HG03175 (cell line): ENCODE measurements at regions not wholly inside any gene's neighbourhood (a gene's known extent, or its start where the extent isn't known, plus 50 kb on each side); places are given as distances from the start of the nearest gene placed in this dataset.
"Not testable (repeated sequence)": the region's sequence is repeated elsewhere in the genome, so short reads cannot be mapped to it uniquely, and the experiment has no call there.

Experiments
- ATAC-seq: cut with Tn5 transposase; IDR thresholded peaks from one replicate; pipeline ENCODE4 v1.9.1; 2021; ENCODE audit warnings: mild to moderate bottlenecking, moderate library complexity; ENCODE audit not compliant: unreplicated experiment

GRCh38 chr5:121064241-121064640 lies 600.1 kb downstream of the PRR16 start:
- not testable (repeated sequence) for ATAC-seq

GRCh38 chr5:121086671-121087070 lies 622.6 kb downstream of the PRR16 start:
- ATAC-seq = no peak

DNA sequence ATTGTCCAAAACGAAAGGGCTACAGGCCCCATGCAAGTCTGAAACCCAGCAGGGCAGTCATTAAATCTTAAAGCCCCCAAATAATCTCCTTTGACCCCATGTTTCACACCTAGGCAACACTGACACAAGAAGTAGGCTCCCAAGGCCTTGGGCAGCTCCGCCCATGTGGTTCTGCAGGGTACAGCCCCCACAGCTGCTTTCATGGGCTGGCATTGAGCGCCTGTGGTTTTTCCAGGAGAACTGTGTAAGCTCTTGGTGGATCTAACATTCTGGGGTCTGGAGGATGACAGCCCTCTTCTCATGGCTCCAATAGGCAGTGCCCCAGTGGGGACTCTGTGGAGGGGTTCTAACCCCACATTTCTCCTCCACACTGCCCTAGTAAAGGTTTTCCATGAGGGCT lies 623.5 kb downstream of the PRR16 start:
- no peak for ATAC-seq

- ATAC-seq = no peak
These were observed 624.2 kb downstream of the PRR16 start for GRCh38 chr5:121088341-121088740.

DNA sequence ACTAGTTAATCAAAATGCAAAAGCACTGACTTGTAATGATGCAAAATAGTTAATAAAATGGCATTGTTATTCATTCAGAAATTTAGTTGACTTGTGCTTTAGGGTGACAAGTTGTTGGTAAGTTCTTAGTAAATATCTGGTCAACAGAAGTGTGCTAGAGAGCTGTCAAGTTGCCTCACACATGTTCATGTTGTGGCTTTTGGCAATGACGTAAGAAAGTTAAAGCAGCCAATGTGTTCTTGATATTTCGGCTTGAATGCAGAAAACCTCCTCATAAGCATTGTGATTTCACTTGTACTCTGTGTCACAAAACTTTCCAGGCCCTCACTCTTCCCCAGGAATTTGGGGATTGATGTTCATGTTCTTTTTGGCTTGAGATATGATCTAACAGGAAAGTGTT lies 626.7 kb downstream of the PRR16 start:
- no peak for ATAC-seq

DNA sequence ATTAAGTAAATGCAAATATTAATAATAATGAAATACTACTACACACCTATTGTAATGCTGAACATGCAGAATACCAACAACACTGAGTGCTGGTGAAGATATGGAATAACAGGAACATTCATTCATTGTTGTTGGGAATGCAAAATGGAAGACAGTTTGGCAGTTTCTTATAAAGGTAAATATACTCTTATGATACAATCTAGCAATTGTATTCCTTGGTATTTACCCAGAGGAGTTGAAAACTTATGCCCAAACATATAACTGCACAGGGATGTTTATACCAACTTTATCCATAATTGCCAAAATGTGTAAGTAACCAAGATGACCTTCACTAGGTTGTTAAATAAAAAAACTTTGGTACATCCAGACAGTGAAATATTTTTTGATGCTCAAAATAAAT lies 636.8 kb downstream of the PRR16 start:
- no peak for ATAC-seq

GRCh38 chr5:121105921-121106320 lies 641.8 kb downstream of the PRR16 start:
- ATAC-seq = no peak

DNA sequence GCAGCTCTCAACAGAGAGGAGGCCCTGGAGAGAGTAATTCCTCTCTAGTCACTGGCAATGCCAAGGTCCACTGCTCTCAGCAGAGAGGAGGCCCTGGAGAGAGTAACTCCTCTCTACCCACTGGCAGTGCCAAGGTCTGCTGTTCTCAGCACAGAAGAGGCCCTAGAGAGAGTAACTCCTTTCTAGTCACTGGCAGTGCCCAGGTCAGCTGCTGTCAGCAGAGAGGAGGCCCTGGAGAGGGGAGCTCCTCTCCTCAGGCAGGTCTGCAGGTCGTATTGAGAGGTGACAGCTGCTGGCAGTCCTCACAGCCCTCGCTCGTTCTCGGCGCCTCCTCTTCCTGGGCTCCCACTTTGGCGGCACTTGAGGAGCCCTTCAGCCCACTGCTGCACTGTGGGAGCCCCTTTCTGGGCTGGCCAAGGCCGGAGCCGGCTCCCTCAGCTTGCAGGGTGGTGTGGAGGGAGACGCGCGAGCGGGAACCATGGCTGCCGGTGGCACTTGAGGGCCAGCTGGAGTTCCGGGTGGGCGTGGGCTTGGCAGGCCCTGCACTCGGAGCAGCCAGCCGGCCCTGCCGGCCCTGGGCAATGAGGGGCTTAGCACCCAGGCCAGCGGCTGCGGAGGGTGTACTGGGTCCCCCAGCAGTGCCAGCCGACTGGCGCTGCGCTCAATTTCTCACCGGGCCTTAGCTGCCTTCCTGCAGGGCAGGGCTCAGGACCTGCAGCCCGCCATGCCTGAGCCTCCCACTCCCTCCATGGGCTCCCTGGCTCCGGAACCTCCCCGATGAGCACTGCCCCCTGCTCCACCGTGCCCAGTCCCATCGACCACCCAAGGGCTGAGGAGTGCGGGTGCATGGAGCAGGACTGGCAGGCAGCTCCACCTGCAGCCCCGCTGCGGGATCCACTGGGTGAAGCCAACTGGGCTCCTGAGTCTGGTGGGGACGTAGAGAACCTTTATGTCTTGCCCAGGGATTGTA lies 642.9 kb downstream of the PRR16 start:
- ATAC-seq = not testable (repeated sequence)

DNA sequence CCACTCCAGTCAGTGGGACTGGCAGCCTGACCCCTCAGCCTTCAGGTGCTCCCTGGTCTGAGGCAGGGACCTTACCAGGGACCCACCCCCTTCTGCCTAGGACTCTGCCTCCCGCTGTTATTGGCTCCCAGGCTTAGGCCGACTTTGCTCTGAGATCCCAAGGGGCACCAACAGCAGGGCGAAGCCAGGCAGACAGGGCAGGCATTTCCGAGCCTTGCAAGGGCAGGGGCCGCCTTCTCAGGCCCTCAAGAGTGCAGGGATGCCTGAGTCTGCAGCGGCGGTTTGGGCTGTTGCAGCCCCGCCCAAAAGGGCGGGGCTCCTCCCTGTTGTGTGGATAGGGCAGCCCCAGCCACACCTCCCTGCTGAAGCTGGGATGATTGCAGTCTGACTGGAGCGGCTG lies 644.6 kb downstream of the PRR16 start:
- no peak for ATAC-seq

GRCh38 chr5:121109817-121110216 lies 645.7 kb downstream of the PRR16 start:
- ATAC-seq = no peak

DNA sequence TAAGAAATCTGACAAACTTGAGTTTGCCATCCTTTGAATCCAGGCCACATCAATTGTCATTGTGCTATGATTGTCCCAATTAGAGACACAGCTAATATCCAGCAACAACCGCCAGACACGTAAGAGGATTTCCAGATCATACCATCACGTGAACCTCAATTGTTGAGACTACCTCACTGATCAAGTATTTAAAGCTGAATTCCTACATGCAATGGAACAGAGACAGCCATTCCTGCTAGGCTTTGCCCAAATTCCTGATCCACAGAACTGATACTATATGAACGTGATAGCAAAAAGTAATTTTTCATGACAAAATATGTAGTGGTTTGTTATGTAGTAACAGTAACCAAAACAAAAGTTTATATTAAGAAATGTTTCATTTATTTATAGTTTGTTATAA lies 657.7 kb downstream of the PRR16 start:
- no peak for ATAC-seq

- ATAC-seq = no peak
These were observed 674.4 kb downstream of the PRR16 start for GRCh38 chr5:121138495-121138907.

DNA sequence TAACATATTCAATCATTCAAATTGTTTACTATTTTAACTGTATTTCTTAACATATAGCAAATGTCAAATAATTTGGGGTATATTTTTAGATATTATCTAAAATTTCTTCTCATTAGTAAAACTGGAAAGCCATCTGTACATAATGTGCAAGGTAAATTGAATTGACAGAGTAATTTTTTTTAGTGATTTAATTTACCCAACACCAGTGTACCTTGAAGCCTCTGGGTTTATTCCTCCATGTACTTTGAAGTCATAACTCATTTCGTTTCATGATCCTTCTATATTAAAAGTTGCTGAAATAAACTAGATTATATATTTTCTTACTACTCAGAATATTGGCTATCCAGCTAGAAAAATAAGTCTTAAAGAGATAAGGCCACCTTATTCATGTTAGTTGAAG lies 674.9 kb downstream of the PRR16 start:
- ATAC-seq = no peak

- no peak for ATAC-seq
These were observed 680.7 kb downstream of the PRR16 start for GRCh38 chr5:121144764-121145163.

DNA sequence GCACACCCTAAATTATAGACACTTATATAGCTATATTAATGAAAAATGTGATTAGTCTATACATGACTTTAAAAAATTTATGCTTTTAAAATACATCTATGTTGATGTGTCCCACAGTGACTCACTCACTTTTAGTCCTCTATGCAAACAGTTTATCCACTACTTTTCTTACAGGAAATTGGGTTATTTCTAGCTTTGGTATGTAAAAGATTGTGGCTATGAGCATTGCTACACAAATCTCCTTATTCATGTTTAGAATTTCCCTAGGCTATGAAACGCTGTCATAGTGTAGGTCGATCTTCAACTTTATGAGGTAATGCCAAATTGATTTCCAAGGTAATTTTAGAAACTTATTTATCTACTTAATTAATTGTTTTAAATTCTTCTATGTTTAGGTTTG lies 687.4 kb downstream of the PRR16 start:
- ATAC-seq = no peak

GRCh38 chr5:121152411-121152810 lies 688.3 kb downstream of the PRR16 start:
- no peak for ATAC-seq

- ATAC-seq = no peak
These were observed 692.5 kb downstream of the PRR16 start for GRCh38 chr5:121156565-121156964.

DNA sequence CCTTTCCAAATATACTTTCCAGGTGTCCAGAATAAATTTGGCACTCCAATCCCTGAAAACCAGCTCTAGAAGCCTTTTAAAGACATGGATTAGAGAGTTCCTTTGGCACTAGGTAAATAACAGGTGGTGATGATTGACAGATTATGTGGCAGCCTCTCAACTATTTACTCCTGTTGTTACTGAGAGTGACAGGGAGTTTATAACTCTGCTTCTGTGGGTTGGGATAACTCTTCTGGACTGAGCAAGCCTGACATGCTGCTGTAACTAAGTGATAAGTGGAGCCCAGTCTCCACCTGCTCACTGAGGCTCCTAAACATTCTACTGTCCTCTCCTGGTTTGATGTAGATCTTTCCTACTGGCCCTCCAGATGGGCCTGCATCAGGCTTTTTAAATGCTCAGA lies 693.2 kb upstream of the FTMT start:
- no peak for ATAC-seq

- ATAC-seq = no peak
These were observed 691.1 kb upstream of the FTMT start for GRCh38 chr5:121160591-121160990.

DNA sequence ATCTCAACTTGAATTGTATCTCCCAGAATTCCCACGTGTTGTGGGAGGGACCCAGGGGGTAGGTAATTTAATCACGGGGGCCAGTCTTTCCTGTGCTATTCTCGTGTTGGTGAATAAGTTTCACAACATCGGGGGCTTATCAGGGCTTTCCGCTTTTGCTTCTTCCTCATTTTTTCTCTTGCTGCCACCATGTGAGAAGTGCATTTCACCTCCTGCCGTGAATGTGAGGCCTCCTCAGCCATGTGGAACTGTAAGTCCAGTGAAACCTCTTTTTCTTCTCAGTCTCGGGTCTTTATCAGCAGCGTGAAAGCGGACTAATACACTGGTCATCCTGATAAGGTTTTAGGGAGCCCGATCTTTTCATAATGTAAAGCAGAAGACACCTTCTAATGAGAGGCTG lies 687.0 kb upstream of the FTMT start:
- ATAC-seq = no peak

DNA sequence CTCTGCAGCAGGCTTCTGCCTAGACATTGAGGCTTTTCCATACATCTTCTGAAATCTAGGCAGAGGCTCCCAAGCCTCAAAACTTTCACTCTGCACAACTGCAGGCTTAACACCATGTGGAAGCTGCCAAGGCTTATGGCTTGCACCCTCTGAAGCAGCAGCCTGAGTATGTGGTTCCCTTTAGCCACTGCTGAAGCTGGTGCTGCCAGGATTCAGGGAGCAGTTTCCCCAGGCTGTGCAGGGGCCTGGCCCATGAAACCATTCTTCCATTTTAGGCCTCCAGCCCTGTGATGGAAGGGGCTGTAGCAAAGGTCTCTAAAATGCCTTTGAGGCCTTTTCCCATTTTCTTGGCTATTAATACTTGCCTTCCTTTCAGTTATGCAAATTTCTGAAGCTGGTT lies 680.3 kb upstream of the FTMT start:
- no peak for ATAC-seq

DNA sequence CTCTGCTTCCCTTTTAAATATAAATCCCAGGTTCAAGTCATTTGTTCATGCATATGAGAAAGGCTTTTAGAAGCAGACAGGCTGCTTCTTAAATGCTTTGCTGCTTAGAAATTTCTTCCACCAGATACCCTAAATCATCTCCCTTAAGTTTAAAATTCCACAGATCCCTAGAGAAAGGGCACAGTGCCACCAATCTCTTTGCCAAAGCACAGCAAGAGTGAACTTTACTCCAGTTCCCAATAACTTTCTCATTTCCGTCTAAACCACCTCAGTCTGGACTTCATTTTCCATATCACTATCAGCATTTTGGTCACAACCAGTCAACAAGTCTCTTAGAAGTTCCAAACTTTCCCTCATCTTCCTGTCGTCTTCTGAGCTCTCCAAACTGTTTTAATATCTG lies 679.8 kb upstream of the FTMT start:
- no peak for ATAC-seq

DNA sequence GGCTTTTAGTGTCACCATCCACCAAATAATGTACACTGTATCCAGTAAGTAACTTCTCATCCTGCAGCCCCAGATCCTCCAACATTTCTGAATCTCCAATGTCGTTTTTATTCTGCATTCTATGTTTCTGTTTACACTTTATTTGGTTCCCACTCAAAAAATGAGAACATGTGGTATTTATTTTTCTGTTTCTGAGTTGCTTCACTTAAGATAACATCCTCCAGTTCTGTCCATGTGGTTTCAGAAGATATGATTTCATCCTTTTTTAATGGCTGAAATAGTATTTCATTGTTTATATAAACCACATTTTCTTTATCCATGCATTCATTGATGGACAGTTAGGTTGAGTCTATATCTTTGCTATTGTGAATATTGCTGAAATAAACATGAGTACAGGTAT lies 677.3 kb upstream of the FTMT start:
- no peak for ATAC-seq
